ENCODE measurements at regions not wholly inside any gene's neighbourhood (a gene's known extent, or its start where the extent isn't known, plus 50 kb on each side); places are given as distances from the start of the nearest gene placed in this dataset.

DNA sequence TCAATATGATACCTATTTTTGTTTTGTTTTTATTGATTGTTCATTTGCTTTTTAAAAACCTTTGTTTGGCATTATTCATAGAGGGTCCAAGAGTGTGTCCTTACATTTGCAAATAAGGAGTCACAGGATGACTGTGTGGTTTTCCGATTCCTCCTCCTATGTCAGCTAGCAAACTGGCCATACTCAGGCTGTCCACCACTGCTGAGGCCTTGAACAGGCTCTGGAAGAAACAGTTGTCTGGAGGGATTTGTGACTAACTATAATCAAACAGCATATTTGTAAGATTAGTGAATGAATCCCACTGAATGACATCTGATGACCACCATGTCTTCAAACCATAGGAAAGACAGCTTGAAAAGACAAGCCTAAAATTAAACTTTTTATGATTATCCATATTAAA is 423.4 kb upstream of the ATP11B start:
- DNase-seq: no peak

- no peak for DNase-seq
Observed at GRCh38 chr3:182370949-182371348, 422.4 kb upstream of the ATP11B start.

DNA sequence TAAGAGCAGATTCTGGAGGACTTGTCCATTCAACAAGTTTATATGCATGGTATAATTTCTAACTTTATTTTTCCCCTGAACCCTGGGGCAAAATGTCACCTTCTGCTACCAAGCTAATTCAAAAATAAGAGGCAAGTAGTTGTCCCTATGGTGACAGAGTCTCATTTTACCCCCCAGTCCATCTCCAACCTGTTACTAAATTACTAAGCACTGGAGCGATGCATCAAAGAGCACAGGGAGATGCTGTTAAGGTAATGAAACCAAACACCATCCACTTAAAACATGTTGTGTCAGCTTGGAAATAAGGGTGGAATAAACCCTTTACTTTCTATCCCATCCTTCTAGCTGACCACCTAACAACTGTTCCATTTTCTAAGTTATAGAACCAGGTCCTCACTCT is 417.4 kb upstream of the ATP11B start:
- DNase-seq: no peak

DNA sequence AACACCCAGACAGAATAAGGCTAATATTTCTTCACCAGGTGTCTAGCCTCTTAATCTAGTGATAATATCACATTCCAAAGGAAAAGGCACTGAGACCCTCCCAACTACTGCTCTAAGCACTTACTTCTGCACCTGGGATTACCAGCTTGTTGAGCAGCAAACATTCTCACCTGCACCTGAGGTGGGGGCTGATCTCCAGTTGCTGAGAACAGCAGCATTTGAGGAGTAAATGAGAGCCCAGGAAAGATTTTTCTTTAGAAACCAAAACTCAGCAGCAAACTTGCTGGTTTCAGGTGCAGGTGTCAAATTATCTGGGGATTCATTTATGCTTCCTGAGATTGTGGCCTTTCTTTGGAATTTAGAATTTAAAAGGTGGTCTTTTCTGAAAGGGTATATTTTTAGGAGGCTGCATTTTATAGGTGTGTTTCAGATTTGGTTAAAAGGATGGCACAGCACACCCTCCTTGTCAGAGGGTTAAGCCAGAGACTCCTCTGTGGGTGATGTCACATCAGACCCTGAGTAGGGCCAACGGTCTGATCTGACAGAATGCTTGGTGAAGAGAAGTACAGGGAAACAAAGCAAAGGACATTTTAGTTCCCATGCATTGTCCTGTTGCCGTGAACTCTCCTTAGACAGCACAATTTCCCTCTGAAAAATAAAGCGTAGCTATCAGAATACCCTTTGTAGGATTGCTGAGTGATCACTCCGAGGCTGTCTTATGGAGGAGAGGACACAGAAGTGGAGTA is 411.0 kb upstream of the ATP11B start:
- no peak for DNase-seq

DNA sequence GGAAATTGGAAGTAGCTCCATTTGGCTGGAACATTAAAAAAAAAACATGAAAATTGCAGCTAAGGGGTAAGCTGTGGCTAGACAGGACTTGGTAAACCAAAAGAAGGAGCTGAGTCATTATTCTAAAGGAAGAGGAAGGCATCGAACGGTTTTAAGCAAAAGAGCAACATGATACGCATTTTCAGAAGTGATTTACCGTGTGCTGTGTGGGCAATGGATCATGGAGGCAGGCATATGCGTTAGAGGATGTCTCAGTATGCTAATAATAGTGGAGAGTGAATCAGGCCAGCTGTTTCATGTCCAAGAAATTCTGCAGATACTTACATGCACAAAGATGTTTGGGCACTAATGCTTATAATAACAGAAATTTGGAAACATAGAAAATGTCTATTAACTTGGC is 409.1 kb upstream of the ATP11B start:
- DNase-seq: no peak

GRCh38 chr3:182385356-182385755 is 407.9 kb upstream of the ATP11B start:
- no peak for DNase-seq

GRCh38 chr3:182388506-182388905 is 404.8 kb upstream of the ATP11B start:
- no peak for DNase-seq

DNA sequence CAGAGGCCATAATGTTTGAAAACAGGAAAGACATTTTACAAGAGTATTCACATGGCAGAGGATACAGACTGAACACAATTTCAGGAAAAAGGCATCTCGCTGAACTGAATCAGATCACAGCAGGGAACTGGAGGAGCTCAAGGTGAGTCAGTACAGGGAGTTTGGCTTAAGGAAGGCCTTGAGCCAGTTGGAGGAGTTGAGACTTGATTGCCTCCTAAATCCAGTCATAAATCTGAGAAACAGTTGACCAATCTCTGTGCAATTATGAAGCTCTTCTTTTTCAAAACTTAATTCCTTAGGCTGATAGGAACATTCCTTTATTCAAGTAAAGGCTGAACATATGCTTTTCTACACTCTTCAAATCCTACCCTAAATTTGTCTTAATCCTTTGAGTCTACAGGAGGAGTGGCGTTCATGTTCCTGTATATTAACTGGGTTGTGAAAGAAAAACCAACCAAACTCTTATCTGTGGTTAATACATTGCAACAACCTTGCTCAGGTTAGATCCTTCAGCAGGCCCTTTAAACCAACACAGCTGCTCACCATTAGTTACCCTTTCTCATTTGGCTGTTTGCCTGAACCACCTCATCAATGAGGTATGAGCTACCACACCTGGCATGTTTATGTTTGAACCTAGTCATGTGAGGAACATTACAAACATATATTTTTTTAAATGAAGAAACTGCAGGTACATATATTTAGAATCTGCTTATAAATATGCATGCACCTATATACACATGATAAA is 404.1 kb upstream of the ATP11B start:
- no peak for DNase-seq

- no peak for DNase-seq
Observed at GRCh38 chr3:182390421-182390820, 402.9 kb upstream of the ATP11B start.

DNA sequence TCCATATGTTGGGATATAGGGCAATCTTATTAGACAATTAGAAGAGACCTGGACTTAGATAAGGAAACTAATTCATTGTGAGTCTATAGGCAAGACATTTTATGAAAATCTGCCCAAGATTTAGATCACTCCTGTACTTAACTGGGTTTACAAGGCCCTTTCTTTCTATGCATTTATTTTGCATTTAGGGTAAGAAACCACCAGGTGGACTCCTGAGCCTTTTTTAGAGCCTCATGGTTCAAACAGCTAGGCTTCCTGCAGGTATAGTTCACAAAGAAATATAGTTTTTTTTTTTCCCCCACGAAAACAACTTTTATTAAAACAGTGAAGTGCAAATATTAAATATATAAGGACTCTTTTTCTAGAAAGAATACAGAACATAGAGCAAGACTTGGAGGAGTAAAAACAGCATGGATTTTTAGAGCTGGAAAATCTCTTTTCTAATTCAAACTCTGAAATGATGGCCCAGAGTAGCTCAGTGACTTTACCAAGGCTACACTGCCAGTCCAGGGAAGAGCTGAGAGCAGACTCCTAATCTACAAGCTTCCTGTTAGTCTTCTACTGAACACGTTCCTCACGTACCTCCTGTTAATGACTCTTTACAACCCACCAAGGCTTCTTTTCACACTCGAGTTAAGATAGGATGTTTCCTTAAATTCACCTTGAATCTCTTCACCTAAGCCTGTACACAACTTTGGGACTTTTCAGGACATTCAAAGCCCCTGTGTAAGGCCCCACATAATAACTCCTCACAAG is 400.9 kb upstream of the ATP11B start:
- no peak for DNase-seq

DNA sequence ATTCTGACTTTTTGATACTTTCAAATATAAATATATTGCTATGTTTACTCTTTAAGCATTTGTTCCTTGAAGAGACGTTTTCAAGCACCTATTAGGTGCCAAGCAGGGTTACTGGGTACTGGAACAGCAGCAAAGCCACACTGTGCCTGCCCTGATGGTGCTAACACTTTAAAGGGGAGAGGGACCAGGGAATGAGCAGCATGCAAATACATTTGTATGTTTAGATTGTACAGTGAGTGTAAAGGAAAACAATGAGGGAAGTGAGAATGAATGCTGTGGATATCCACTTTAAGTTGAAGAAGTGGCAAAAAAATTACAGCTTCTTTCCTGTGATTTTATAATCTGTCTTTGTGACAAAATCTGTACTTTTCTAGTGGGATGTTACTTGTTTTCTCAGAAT is 400.2 kb upstream of the ATP11B start:
- DNase-seq: no peak

DNA sequence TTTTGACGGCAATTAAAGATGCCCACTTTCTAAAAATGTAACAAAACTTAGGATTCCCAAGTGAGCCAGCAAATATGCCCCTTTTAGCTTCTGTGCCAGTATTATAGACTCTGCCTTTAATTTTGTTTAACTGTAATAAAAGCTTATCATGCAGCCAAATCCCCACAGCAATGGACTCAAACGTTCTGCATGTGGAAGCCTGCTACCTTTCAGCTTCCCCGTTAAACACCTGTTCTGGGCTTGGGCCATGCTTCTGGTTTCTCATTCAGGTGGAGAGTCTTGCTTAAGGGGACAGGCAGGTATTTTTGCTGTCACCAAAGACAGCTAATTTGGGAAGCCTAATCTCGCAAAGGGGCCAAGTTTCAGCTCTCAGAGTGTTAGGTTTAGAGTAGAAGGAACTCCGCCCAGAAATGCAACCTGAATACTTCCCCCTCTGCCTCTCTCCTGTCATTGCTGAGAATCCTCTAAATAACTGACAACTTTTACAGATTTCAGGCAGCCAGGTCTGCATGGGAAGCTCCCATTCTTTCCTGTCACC is 399.4 kb upstream of the ATP11B start:
- no peak for DNase-seq

- DNase-seq: no peak
Observed at GRCh38 chr3:182397164-182397563, 396.1 kb upstream of the ATP11B start.

DNA sequence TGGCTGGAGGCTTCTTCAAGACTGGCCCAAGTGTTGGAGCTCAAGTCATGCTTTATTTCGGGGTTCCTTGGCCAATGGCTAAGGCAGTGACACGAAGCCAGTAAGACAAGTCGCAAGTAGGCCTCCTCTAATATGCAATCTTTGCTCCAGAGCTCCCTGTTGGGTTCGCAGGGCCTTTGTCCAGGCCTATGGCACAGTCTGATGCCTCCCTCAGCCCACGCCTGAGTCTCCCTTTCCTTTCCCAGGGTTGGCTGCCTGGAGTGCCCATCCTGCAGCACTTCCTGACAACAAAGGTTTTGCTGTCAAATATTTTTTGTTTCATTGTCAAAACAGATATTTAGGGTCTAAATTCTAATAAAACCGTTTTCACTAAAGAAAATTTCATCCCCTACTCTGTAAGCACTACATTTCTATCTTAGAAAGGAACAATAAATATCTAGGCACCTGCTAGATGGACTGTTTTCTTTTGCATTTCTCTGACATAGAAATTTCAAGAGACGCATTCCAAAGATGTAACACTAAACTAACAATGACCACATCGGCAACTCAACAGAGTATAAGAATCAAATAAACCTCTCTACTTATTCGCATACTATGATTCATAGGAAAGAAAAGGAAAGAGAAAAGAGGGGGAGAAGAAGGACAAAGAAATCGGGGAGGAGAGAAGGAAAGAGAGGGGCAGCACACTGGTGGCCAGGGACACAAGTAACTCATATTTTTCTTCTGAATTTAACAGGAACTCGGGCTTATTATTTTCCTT is 393.1 kb upstream of the ATP11B start:
- DNase-seq: no peak

- no peak for DNase-seq
Observed at GRCh38 chr3:182400838-182401237, 392.5 kb upstream of the ATP11B start.

DNA sequence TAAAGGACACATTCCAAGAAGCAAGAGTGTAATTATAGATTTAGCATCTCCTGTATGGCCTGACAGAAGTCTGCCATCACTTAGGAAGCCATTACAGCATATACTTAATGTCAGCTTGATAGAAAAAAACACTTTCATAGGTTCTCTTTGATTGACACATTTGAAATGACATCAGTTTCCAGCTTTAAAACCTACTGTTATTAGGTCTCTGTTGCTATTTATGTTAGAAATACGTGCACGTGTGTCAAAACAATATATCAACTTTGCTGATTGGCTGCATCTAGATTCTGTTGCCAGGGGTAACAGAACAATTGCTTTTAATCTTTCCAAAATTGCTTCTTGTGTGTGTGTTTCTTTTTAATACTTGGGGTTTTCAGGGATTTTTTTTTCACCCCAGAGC is 389.3 kb upstream of the ATP11B start:
- no peak for DNase-seq

GRCh38 chr3:182405759-182406158 is 387.5 kb upstream of the ATP11B start:
- no peak for DNase-seq

DNA sequence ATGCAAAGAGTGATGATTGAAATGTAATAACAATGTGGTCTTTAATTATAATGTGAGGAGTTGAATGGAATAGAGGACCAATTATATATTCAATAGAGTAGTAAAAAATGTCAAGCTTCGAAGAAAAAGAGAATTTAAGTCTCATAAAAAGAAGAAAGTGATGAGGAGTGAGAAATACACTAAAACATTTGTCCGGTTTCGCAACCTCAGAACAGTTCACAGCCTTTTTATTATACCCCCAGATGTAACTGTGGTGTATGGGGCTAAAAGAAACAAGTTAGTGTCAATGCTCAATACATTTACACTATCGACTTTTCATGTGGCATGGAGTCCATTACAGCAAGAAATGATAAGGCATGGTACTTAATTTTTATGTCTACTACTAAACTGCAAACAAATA is 386.5 kb upstream of the ATP11B start:
- no peak for DNase-seq

DNA sequence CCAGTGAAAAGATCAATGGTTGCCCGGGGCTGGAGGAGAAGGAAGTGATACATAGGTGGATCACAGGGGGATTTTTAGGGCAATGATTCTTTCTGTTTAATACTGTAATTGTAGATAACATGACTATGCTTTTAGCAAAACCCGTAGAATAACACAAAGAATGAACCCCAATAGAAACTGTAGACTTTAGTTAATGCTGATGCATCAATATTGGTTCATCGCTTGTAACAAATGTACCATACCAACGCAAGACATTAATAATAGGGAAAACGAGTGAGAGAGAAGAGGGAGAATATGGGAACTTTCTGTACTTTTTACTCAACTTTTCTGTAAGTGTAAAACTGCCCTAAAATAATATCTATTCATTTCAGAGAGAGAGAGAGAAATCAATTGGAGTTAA is 383.3 kb upstream of the ATP11B start:
- DNase-seq: no peak

DNA sequence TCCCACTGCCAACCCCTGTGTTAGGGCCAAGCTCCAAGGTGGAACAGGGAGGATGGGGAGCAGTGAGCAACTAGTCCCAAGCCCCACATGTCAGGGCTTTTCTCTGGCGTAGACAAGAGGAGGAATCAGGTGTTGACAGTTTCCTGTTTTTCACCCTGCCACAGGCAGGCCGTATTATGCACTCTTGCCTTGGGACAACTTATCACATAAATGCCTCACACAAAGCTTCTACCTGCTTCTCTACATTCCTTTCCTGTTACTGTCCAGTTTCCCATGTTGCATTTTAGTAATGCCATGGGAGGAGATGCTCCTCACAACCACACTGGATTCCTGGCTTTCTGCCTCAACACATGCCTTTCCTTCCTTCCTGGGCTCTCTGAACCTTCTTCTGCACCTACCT is 381.2 kb upstream of the ATP11B start:
- no peak for DNase-seq

DNA sequence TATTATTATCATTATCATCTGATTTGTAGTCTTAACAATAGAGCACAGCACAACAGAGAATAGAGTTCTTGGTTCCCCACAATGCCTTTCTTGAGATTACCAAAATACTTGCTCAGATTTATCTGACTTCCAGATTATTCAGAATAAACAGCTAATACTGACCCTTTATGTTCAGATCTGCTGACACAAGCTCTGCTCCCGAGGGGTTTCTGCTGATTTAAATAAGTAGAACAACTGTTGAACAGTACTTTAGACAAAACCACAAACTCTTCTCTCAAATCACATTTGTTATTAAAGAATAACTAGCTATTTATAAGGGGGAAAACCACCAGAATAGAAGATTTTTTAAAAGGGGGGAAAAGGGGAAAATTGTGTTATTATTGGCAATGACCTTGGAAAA is 380.2 kb upstream of the ATP11B start:
- no peak for DNase-seq

DNA sequence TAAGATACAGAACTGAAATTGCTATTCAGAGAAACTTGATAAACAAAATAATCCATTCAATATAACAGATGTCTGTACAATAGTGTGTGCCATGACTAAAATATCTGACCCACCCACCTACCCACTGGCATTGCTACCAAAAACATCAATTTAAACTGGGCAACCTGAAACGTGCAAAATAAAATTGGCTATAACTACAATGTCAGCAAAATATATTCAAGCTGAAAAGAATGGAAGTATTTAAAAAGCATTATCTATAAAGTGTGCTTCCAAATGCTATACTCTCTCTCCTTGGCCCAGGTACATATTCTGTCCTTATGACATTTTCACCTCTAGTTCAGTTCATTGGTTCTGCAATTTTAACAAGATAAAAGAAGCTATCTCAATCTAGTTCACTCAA is 379.6 kb upstream of the ATP11B start:
- DNase-seq: no peak

- DNase-seq: no peak
Observed at GRCh38 chr3:182414586-182414985, 378.7 kb upstream of the ATP11B start.

Data from activated naive CD4-positive, alpha-beta T cell treated with anti-CD3 and anti-CD28 coated beads, Interleukin-2, amount 50 U/mL, for 16 hours (primary cell).